Brain microvascular endothelial cell (primary cell): ENCODE measurements at regions not wholly inside any gene's neighbourhood (a gene's known extent, or its start where the extent isn't known, plus 50 kb on each side); places are given as distances from the start of the nearest gene placed in this dataset.

Experiments used
- DNase-seq: peaks from one replicate; pipeline ENCODE4 v3.0.0-alpha.2; 2020
- H3K27ac ChIP-seq: fragments of 250-450 bp; sonication (Bioruptor Pico); 2 replicates; pipeline ENCODE4 v1.5.1; 2020; ENCODE audit warnings: mild to moderate bottlenecking, moderate library complexity
- H3K27me3 ChIP-seq: fragments of 250-450 bp; sonication (Bioruptor Pico); replicated peaks from 2 replicates; pipeline ENCODE4 v1.5.1; 2020; ENCODE audit warnings: mild to moderate bottlenecking
- H3K36me3 ChIP-seq: fragments of 250-450 bp; sonication (Bioruptor Pico); replicated peaks from 2 replicates; pipeline ENCODE4 v1.5.1; 2020; ENCODE audit warnings: mild to moderate bottlenecking
- H3K4me3 ChIP-seq: 2 replicates; pipeline ENCODE4 v1.5.1; 2011; ENCODE audit warnings: low read depth, mild to moderate bottlenecking, control low read depth, low read length, moderate library complexity
- CTCF ChIP-seq: IDR thresholded peaks from 2 replicates; pipeline ENCODE4 v1.5.1; 2011; ENCODE audit warnings: low read depth, mild to moderate bottlenecking, moderate library complexity, low read length, control low read depth, inconsistent platforms; ENCODE audit errors: missing control alignments
- in situ Hi-C: cut with HindIII; loops from 2 replicates; pipeline ENCODE4 v1.10.0; 2017; ENCODE audit warnings: low sequenced_read_pairs, low pct_ligation_motif_present

GRCh38 chr1:68745011-68745410 is 248.1 kb upstream of the DEPDC1 start:
- Histone ChIP-seq H3K4me3 (no peak overlapping the region), H3K27me3 (no peaks in the 10 kb centered on the region), H3K36me3 (no peaks in the 10 kb centered on the region), H3K27ac (no peak overlapping the region)
- DNase-seq = no peak
- TF ChIP-seq CTCF = no peak
- in situ Hi-C loops = no loop called here

GRCh38 chr1:68745451-68745850 is 248.6 kb upstream of the DEPDC1 start:
- Histone ChIP-seq H3K4me3 (no peak overlapping the region), H3K27me3 (no peaks in the 10 kb centered on the region), H3K27ac (no peak overlapping the region), H3K36me3 (no peaks in the 10 kb centered on the region)
- DNase-seq = no peak
- in situ Hi-C loops = no loop called here
- TF ChIP-seq CTCF = no peak

GRCh38 chr1:68746378-68746777 is 249.5 kb upstream of the DEPDC1 start:
- H3K4me3 ChIP-seq = no peak overlapping the region
- in situ Hi-C loops = no loop called here
- DNase-seq = no peak
- TF ChIP-seq CTCF = no peak
- H3K27me3 ChIP-seq = no peaks in the 10 kb centered on the region
- no peak overlapping the region for H3K27ac ChIP-seq
- H3K36me3 ChIP-seq = no peaks in the 10 kb centered on the region

- Histone ChIP-seq H3K27me3 (no peaks in the 10 kb centered on the region), H3K4me3 (no peak overlapping the region), H3K36me3 (no peaks in the 10 kb centered on the region), H3K27ac (no peak overlapping the region)
- in situ Hi-C loops = no loop called here
- TF ChIP-seq CTCF = peak; percentile 5
- DNase-seq = no peak
Measured at GRCh38 chr1:68751723-68752122, 254.8 kb upstream of the DEPDC1 start.

GRCh38 chr1:68758666-68759209 is 261.9 kb upstream of the DEPDC1 start:
- DNase-seq = no peak
- Histone ChIP-seq H3K27me3 (no peaks in the 10 kb centered on the region), H3K4me3 (no peak overlapping the region), H3K36me3 (no peaks in the 10 kb centered on the region), H3K27ac (no peak overlapping the region)
- TF ChIP-seq CTCF = no peak
- in situ Hi-C loops = no loop called here

GRCh38 chr1:68767941-68768340 is 271.1 kb upstream of the DEPDC1 start:
- Histone ChIP-seq H3K4me3 (no peak overlapping the region), H3K36me3 (no peaks in the 10 kb centered on the region), H3K27ac (no peak overlapping the region), H3K27me3 (no peaks in the 10 kb centered on the region)
- DNase-seq = no peak
- in situ Hi-C loops = no loop called here
- no peak for TF ChIP-seq CTCF
